Peyer's patch (tissue), 4 donors: ENCODE measurements at regions not wholly inside any gene's neighbourhood (a gene's known extent, or its start where the extent isn't known, plus 50 kb on each side); places are given as distances from the start of the nearest gene placed in this dataset.

Experiments used
- DNase-seq, 3 donors: peaks; one replicate each; pipeline ENCODE4 v3.0.0-alpha.2; 2017 to 2019
- H3K27ac ChIP-seq, 4 donors: fragments of 200-600 bp; sonication (generic); one replicate each; pipeline ENCODE4 v1.5.1; 2016 to 2019
- H3K27me3 ChIP-seq, 2 donors: fragments of 200-600 bp; sonication (generic); one replicate each; pipeline ENCODE4 v1.5.1; 2019
- H3K36me3 ChIP-seq, 3 donors: fragments of 200-600 bp; sonication (generic); one replicate each; pipeline ENCODE4 v1.5.1; 2016 to 2019
- H3K4me1 ChIP-seq, 4 donors: fragments of 200-600 bp; sonication (generic); one replicate each; pipeline ENCODE4 v1.5.1; 2016 to 2019
- H3K4me3 ChIP-seq, 4 donors: fragments of 200-600 bp; sonication (generic); 1 replicate in 3 of 4; 2 replicates in 1 of 4; pipeline ENCODE4 v1.5.1; 2016 to 2019; ENCODE audit warnings: mild to moderate bottlenecking in 1 of 4
- H3K9me3 ChIP-seq, 4 donors: fragments of 200-600 bp; sonication (generic); one replicate each; pipeline ENCODE4 v1.5.1; 2016 to 2019; ENCODE audit warnings: mild to moderate bottlenecking in 1 of 4
- POLR2A ChIP-seq, 2 donors: fragments of 450-650 bp; IDR thresholded peaks; one replicate each; pipeline ENCODE4 v1.5.1; 2017; ENCODE audit warnings: antibody characterized with exemption in 2 of 2, mild to moderate bottlenecking in 2 of 2, moderate library complexity in 2 of 2
- TF ChIP-seq, protein P1 (sequence below), 6 experiments: fragments of 450-650 bp in 4 of 6; fragments of 200-600 bp in 2 of 6; sonication (generic) in 1 of 6; IDR thresholded peaks; one replicate each; pipeline ENCODE4 v1.5.1; 2017 to 2019; ENCODE audit warnings: antibody characterized with exemption in 6 of 6, mild to moderate bottlenecking in 3 of 6, moderate library complexity in 1 of 6

DNA sequence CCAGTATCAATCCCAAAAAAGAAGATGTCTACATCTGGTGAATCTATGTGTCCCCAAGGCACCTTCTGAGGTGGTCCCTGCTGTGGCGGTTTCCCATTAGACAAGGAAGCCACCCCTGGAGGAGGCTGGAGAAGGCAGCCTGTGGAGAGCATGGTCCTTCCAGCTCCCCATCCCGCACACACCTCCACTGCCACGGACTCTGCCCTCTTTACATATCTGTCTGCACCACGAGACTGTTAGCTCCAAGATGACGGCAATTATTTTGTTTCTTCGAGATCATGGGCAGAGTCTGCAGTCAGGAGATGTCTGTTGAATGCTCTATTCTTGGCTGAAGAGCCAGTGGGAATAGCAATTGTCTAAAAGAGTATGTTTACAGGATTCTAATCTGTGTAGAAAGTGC is 132.0 kb downstream of the OSR1 start:
- no peak for DNase-seq
- TF ChIP-seq, protein P1, sequence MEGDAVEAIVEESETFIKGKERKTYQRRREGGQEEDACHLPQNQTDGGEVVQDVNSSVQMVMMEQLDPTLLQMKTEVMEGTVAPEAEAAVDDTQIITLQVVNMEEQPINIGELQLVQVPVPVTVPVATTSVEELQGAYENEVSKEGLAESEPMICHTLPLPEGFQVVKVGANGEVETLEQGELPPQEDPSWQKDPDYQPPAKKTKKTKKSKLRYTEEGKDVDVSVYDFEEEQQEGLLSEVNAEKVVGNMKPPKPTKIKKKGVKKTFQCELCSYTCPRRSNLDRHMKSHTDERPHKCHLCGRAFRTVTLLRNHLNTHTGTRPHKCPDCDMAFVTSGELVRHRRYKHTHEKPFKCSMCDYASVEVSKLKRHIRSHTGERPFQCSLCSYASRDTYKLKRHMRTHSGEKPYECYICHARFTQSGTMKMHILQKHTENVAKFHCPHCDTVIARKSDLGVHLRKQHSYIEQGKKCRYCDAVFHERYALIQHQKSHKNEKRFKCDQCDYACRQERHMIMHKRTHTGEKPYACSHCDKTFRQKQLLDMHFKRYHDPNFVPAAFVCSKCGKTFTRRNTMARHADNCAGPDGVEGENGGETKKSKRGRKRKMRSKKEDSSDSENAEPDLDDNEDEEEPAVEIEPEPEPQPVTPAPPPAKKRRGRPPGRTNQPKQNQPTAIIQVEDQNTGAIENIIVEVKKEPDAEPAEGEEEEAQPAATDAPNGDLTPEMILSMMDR (IDR thresholded peaks at IDR 0.05) = no peak
- TF ChIP-seq POLR2A (IDR thresholded peaks at IDR 0.05) = no peak
- Histone ChIP-seq H3K9me3 (no peaks in the 10 kb centered on the region), H3K4me1 (no peaks in the 10 kb centered on the region), H3K27me3 (no peaks in the 10 kb centered on the region), H3K36me3 (no peaks in the 10 kb centered on the region), H3K27ac (no peak overlapping the region), H3K4me3 (no peak overlapping the region)

DNA sequence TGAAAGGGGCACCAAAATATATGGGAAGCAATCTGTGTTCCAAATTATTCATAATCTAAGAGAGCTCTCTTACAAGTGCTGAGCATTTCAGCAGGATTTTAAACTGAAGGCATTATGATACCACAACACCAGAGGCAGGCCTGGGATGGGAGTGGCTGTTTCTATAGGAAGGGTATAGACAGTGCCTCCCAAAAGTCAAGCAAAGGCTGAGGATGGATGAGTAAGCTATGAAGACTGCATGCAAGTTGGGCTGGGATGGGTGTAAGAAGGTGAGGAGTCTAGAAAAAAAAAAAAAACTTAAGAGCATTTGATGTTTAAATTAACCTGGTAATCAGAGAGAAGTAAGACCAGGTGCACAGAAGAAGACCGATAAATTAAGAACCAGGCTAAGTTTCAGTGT is 132.5 kb downstream of the OSR1 start:
- no peak for TF ChIP-seq POLR2A (IDR thresholded peaks at IDR 0.05)
- TF ChIP-seq, protein P1 (IDR thresholded peaks at IDR 0.05) = no peak
- H3K27ac ChIP-seq = no peak overlapping the region
- DNase-seq = no peak

DNA sequence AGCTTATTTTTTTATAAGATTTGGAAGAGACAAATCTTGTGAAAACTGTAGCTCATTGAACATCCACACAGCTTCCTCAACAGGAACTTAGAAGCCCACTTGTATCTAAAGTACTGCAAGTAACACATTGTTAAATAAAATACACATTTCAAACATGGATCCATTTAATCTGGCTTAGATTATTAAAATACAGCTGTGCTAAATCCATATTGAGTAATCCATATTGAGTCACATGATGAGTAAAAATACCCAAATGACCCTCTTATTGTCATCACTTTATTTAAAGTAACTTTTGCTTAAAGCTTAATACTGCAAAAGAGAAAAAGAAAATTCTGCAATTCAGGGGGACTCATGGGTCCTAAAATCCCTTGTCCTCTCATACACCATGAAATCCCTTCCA is 133.3 kb downstream of the OSR1 start:
- Histone ChIP-seq H3K27ac (no peak overlapping the region), H3K4me3 (no peak overlapping the region), H3K4me1 (no peaks in the 10 kb centered on the region), H3K27me3 (no peaks in the 10 kb centered on the region), H3K9me3 (no peaks in the 10 kb centered on the region), H3K36me3 (no peaks in the 10 kb centered on the region)
- TF ChIP-seq, protein P1 (IDR thresholded peaks at IDR 0.05) = no peak
- TF ChIP-seq POLR2A (IDR thresholded peaks at IDR 0.05) = no peak
- no peak for DNase-seq

More for the DNA sequence above, 132.5 kb downstream of the OSR1 start:
- Histone ChIP-seq H3K4me1 (no peaks in the 10 kb centered on the region), H3K4me3 (no peak overlapping the region), H3K36me3 (no peaks in the 10 kb centered on the region), H3K27me3 (no peaks in the 10 kb centered on the region), H3K9me3 (no peaks in the 10 kb centered on the region)

DNA sequence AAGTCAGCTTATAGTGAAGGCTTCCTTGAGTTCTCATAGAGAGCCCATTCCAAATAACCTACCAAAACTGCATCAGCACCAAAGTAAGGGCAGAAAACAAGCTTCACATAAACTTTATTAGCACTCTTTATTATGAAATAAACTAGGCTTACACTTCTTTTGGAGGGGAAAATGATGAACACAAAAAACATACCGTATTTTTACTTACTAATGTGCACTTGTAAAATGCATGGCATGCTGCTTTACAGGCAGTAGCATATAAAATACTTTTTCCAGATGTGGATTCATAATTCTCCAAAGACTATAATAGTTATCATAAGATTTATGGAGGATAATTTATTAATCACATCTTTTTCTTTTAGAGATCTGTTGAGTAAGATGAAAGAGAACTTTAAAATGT is 133.9 kb downstream of the OSR1 start:
- no peak for DNase-seq
- Histone ChIP-seq H3K4me1 (no peaks in the 10 kb centered on the region), H3K27me3 (no peaks in the 10 kb centered on the region), H3K9me3 (no peaks in the 10 kb centered on the region), H3K27ac (no peak overlapping the region), H3K4me3 (no peak overlapping the region), H3K36me3 (no peaks in the 10 kb centered on the region)
- no peak for TF ChIP-seq POLR2A (IDR thresholded peaks at IDR 0.05)
- TF ChIP-seq, protein P1 (IDR thresholded peaks at IDR 0.05) = no peak

DNA sequence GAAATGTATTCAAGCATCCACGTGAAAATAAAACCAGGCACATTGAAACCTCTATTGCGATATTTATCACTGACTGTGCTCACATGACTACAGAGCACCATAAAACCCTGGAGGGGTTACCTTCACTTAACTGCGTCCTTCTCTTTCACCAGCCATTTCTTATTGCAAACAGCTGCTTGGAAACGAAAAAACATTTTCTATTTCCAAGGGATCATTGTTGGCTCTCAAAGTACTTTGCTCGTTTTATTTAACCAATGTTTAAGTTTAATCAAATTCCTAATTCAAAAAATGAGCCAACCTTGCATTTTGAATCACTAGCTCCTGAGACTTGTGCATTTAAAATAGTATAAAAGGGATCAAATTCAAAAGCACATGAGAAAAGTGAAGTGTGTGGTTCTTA is 134.4 kb downstream of the OSR1 start:
- DNase-seq = no peak
- no peaks in the 10 kb centered on the region for H3K4me1 ChIP-seq
- no peak overlapping the region for H3K27ac ChIP-seq
- TF ChIP-seq, protein P1 (IDR thresholded peaks at IDR 0.05) = no peak
- no peak for TF ChIP-seq POLR2A (IDR thresholded peaks at IDR 0.05)
- no peak overlapping the region for H3K4me3 ChIP-seq
- H3K36me3 ChIP-seq = no peaks in the 10 kb centered on the region
- H3K9me3 ChIP-seq = no peaks in the 10 kb centered on the region
- H3K27me3 ChIP-seq = no peaks in the 10 kb centered on the region

DNA sequence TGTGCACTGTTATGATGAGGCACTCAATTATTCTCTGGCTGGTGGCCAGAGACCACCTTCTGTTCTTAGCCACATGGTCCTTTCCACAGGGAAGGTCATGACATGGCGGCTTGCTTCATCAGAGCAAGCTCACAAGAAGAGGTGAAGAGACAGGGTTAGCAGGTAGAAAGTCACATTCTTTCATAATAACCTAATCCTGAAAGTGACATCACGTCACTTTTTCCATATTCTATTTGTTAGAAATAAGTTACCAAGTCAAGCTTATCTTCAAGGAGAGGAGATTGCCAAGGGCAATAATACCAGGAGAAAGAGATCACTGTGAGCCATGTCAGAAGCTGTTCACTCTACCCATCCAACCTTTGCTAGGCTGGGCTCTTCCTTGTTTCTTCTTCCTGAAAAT is 139.4 kb downstream of the OSR1 start:
- DNase-seq = no peak
- TF ChIP-seq POLR2A (IDR thresholded peaks at IDR 0.05) = no peak
- TF ChIP-seq, protein P1 (IDR thresholded peaks at IDR 0.05) = no peak

More for the DNA sequence above, 139.4 kb downstream of the OSR1 start:
- Histone ChIP-seq H3K4me1 (no peaks in the 10 kb centered on the region), H3K36me3 (no peaks in the 10 kb centered on the region), H3K27ac (no peak overlapping the region), H3K9me3 (no peaks in the 10 kb centered on the region), H3K27me3 (no peaks in the 10 kb centered on the region), H3K4me3 (no peak overlapping the region)
